Fibroblast of lung (primary cell): ENCODE measurements at regions not wholly inside any gene's neighbourhood (a gene's known extent, or its start where the extent isn't known, plus 50 kb on each side); places are given as distances from the start of the nearest gene placed in this dataset.
"Not testable (repeated sequence)": the region's sequence is repeated elsewhere in the genome, so short reads cannot be mapped to it uniquely, and the experiment has no call there.

ENCODE experiments used
- DNase-seq, 2 donors: peaks; one replicate each; pipeline versions ENCODE4 v3.0.0 to v3.0.0-alpha.2; 2010; ENCODE audit warnings: low read depth in 2 of 2
- H2AFZ ChIP-seq: 2 replicates; pipeline ENCODE4 v1.5.1; 2012; ENCODE audit warnings: low read length, control low read depth, inconsistent platforms
- H3K27ac ChIP-seq: 2 replicates; pipeline ENCODE4 v1.5.1; 2011; ENCODE audit warnings: low read length, control low read depth; ENCODE audit not compliant: insufficient read depth
- H3K27me3 ChIP-seq: 2 replicates; pipeline ENCODE4 v1.5.1; 2011; ENCODE audit warnings: mild to moderate bottlenecking, low read length; ENCODE audit not compliant: control insufficient read depth, insufficient read depth
- H3K36me3 ChIP-seq: 2 replicates; pipeline ENCODE4 v1.5.1; 2011; ENCODE audit warnings: low read length; ENCODE audit not compliant: control insufficient read depth, insufficient read depth
- H3K4me1 ChIP-seq: 2 replicates; pipeline ENCODE4 v1.5.1; 2011; ENCODE audit warnings: low read length; ENCODE audit not compliant: control insufficient read depth, insufficient read depth; ENCODE audit errors: extremely low read depth
- H3K4me2 ChIP-seq: 2 replicates; pipeline ENCODE4 v1.5.1; 2011; ENCODE audit warnings: low read length, control low read depth; ENCODE audit not compliant: insufficient read depth; ENCODE audit errors: extremely low read depth
- H3K4me3 ChIP-seq, 4 experiments: fragments of 200-600 bp in 1 of 4; sonication (generic) in 1 of 4; replicated peaks in 1 of 4; 2 replicates each; pipeline ENCODE4 v1.5.1; 2011 to 2016; ENCODE audit warnings: low read length in 4 of 4, low read depth in 3 of 4, mild to moderate bottlenecking in 3 of 4, control low read depth in 2 of 4, inconsistent platforms in 1 of 4, mixed read lengths in 1 of 4; ENCODE audit not compliant: insufficient read depth in 1 of 4; ENCODE audit errors: control extremely low read depth in 1 of 4
- H3K79me2 ChIP-seq: 2 replicates; pipeline ENCODE4 v1.5.1; 2012; ENCODE audit warnings: mild to moderate bottlenecking, low read length, inconsistent platforms; ENCODE audit not compliant: control insufficient read depth, insufficient read depth
- H3K9ac ChIP-seq: 2 replicates; pipeline ENCODE4 v1.5.1; 2011; ENCODE audit warnings: mild to moderate bottlenecking, low read length, control low read depth; ENCODE audit not compliant: insufficient read depth
- H3K9me3 ChIP-seq: 2 replicates; pipeline ENCODE4 v1.5.1; 2012; ENCODE audit warnings: low read depth, low read length; ENCODE audit not compliant: control insufficient read depth, insufficient read depth
- H4K20me1 ChIP-seq: 2 replicates; pipeline ENCODE4 v1.5.1; 2011; ENCODE audit warnings: low read length; ENCODE audit not compliant: control insufficient read depth, insufficient read depth; ENCODE audit errors: extremely low read depth
- EZH2 ChIP-seq: IDR thresholded peaks from 2 replicates; pipeline ENCODE4 v1.5.1; 2012; ENCODE audit warnings: low read length, control low read depth, mild to moderate bottlenecking; ENCODE audit errors: missing control alignments
- TF ChIP-seq, protein P1 (sequence below), 2 donors: IDR thresholded peaks in 1 of 2; conservative IDR thresholded peaks in 1 of 2; 1 replicate in 1 of 2; 2 replicates in 1 of 2; pipeline ENCODE4 v1.5.1; 2011 to 2012; ENCODE audit warnings: low read length in 2 of 2, control low read depth in 1 of 2, inconsistent platforms in 1 of 2, low read depth in 1 of 2, mild to moderate bottlenecking in 1 of 2

DNA sequence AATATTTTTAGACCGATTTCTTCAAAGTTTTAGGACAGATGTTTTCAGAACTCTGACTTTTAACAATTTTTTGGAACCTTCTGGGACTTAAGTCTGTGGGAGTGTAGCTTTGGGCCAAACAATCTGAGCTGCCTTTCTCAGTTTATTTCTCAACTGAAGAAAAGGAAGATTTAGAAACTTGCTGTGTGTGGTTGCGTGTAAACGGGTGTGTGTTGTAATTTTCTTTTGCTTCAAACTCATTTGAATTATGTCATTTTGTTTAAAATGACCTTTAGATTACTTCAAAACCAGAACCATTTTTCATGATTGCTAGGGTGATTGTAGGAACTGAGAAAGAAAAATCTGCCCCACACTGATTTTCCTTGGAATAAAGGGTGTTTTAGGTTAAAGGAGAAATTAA, 577.7 kb upstream of the GALNTL6 start:
- H3K4me2 ChIP-seq, result no peak overlapping the region
- no peak for DNase-seq
- no peak overlapping the region for H3K9ac ChIP-seq
- no peaks in the 10 kb centered on the region for H3K4me1 ChIP-seq
- no peaks in the 10 kb centered on the region for H4K20me1 ChIP-seq
- no peak overlapping the region for H2AFZ ChIP-seq
- no peaks in the 10 kb centered on the region for H3K36me3 ChIP-seq
- H3K9me3 ChIP-seq, result no peaks in the 10 kb centered on the region
- no peak for TF ChIP-seq EZH2
- H3K4me3 ChIP-seq, result no peak overlapping the region
- no peak overlapping the region for H3K27ac ChIP-seq
- no peaks in the 10 kb centered on the region for H3K79me2 ChIP-seq
- no peaks in the 10 kb centered on the region for H3K27me3 ChIP-seq

DNA sequence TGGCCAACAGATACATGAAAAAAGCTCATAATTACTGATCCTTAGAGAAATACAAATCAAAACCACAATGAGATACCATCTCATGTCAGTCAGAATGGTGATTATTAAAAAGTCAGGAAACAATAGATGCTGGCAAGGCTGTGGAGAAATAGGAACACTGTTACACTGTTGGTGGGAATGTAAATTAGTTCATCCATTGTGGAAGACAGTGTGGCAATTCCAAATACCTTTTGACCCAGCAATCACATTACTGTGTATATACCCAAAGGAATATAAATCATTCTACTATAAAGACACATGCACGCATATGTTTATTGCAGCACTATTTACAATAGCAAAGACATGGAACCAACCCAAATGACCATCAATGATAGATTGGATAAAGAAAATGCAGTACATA, 583.9 kb upstream of the GALNTL6 start:
- H4K20me1 ChIP-seq, H3K27me3 ChIP-seq, H3K79me2 ChIP-seq, H3K9ac ChIP-seq, H3K4me3 ChIP-seq, H3K9me3 ChIP-seq, H3K36me3 ChIP-seq, H3K4me2 ChIP-seq, H2AFZ ChIP-seq, DNase-seq, H3K27ac ChIP-seq, H3K4me1 ChIP-seq: not testable (repeated sequence)

DNA sequence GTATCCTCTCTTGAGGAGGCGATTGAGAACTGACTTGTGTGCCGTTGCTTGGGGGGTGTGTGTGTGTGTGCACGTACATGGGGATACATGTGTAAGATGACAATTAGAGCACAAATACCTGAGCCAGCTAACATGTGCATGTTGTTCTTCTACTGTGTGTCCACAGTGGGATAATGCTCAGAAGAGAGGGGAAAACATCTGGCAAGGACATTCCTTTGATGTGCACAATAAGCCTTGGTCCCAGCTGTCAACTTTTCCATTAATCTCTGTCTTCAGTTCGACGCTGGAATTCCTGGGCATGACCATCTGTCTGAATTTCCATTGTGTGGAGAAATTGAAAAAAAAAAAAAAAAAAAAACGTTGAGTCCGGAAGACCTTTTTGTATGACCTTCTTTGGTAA, 592.0 kb upstream of the GALNTL6 start:
- no peak for DNase-seq
- no peak for TF ChIP-seq EZH2
- no peaks in the 10 kb centered on the region for H4K20me1 ChIP-seq
- no peak overlapping the region for H2AFZ ChIP-seq
- H3K4me3 ChIP-seq, result no peak overlapping the region
- H3K9me3 ChIP-seq, result no peaks in the 10 kb centered on the region
- H3K36me3 ChIP-seq, result no peaks in the 10 kb centered on the region
- H3K4me2 ChIP-seq, result no peak overlapping the region
- no peaks in the 10 kb centered on the region for H3K4me1 ChIP-seq
- no peaks in the 10 kb centered on the region for H3K79me2 ChIP-seq
- H3K9ac ChIP-seq, result no peak overlapping the region
- H3K27ac ChIP-seq, result no peak overlapping the region
- H3K27me3 ChIP-seq, result no peaks in the 10 kb centered on the region

DNA sequence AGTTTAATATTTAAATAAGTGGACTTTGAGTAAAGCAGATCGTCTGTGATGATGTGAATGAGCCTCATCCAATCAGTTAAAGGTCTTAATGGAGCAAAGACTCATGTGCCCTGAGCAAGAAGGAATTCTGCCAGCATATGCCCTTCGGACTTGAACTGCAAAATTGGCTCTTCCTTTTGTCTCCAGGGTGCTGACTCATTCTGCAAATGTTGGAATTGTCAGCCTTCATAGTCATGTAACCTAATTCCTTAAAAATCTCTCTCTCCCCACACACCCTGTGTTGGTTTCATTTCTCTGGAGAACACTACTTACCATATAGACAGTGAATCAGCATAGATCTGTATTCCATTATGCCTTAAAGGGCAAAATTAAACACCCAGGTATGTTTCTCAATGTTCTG, 609.8 kb upstream of the GALNTL6 start:
- no peaks in the 10 kb centered on the region for H4K20me1 ChIP-seq
- H3K27ac ChIP-seq, result no peak overlapping the region
- no peaks in the 10 kb centered on the region for H3K9me3 ChIP-seq
- no peak for TF ChIP-seq EZH2
- TF ChIP-seq, protein P1, sequence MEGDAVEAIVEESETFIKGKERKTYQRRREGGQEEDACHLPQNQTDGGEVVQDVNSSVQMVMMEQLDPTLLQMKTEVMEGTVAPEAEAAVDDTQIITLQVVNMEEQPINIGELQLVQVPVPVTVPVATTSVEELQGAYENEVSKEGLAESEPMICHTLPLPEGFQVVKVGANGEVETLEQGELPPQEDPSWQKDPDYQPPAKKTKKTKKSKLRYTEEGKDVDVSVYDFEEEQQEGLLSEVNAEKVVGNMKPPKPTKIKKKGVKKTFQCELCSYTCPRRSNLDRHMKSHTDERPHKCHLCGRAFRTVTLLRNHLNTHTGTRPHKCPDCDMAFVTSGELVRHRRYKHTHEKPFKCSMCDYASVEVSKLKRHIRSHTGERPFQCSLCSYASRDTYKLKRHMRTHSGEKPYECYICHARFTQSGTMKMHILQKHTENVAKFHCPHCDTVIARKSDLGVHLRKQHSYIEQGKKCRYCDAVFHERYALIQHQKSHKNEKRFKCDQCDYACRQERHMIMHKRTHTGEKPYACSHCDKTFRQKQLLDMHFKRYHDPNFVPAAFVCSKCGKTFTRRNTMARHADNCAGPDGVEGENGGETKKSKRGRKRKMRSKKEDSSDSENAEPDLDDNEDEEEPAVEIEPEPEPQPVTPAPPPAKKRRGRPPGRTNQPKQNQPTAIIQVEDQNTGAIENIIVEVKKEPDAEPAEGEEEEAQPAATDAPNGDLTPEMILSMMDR (conservative IDR thresholded peaks at IDR 0.05 in 1 of 2, IDR thresholded peaks at IDR 0.05 in 1 of 2; ENCODE audit: low read depth in 1 of 2, low read length in 2 of 2), result no peak
- H3K79me2 ChIP-seq, result no peaks in the 10 kb centered on the region
- no peaks in the 10 kb centered on the region for H3K36me3 ChIP-seq
- no peak overlapping the region for H3K4me3 ChIP-seq
- no peaks in the 10 kb centered on the region for H3K4me1 ChIP-seq
- H3K4me2 ChIP-seq, result no peak overlapping the region
- no peak overlapping the region for H3K9ac ChIP-seq
- no peaks in the 10 kb centered on the region for H3K27me3 ChIP-seq
- H2AFZ ChIP-seq, result no peak overlapping the region
- peak in 1 of 2 donors; percentile 12 for DNase-seq
